ENCODE measurements at regions not wholly inside any gene's neighbourhood (a gene's known extent, or its start where the extent isn't known, plus 50 kb on each side); places are given as distances from the start of the nearest gene placed in this dataset.

DNA sequence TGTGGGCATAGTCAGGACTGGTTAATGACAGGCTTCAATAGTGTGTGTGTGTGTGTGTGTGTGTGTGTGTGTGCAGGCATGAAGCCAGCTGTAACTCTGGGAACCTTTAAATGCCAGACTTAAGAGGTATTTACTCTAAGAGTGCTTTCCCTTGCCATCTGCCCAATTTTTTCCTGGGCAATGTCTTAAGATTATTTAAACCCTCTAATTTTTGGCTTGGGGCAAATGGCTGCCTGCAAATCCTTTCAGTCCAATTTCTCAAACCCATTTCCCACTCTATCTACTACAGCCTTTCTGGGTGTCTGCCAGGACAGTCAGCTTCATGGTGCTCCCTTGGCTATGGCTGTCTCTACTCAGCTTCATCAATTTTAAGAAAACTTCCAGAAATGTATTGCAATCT lies 62.6 kb upstream of the C1GALT1 start:
- TF ChIP-seq POLR2A (IDR thresholded peaks at IDR 0.05) = no peak
- TF ChIP-seq, protein P1, sequence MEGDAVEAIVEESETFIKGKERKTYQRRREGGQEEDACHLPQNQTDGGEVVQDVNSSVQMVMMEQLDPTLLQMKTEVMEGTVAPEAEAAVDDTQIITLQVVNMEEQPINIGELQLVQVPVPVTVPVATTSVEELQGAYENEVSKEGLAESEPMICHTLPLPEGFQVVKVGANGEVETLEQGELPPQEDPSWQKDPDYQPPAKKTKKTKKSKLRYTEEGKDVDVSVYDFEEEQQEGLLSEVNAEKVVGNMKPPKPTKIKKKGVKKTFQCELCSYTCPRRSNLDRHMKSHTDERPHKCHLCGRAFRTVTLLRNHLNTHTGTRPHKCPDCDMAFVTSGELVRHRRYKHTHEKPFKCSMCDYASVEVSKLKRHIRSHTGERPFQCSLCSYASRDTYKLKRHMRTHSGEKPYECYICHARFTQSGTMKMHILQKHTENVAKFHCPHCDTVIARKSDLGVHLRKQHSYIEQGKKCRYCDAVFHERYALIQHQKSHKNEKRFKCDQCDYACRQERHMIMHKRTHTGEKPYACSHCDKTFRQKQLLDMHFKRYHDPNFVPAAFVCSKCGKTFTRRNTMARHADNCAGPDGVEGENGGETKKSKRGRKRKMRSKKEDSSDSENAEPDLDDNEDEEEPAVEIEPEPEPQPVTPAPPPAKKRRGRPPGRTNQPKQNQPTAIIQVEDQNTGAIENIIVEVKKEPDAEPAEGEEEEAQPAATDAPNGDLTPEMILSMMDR (IDR thresholded peaks at IDR 0.05) = no peak
- H3K36me3 ChIP-seq (replicated peaks in 1 of 2) = no peaks in the 10 kb centered on the region

DNA sequence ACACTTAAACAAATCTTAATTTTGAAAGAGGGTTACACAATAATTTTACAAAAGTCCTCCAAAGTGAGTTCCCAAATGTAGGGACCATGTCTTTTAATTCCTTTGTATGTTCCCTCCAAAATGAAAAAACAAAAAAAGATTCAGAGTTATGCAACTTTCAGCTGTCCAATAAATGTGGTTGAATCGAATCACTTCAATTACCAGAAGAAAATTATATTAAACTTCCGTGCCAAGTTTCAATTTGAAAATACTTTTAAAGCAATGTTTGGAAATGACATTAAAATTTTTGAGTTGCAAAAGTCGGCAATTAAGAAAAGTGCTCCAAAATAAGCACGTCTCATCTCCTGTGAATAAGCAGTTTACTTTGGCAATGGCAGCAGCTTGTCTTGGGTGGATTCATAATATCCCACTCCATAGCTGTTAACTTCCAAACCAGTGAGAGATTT lies 60.3 kb upstream of the C1GALT1 start:
- Histone ChIP-seq H3K27me3 (no peaks in the 10 kb centered on the region), H3K4me1 (replicated peaks in 1 of 2) (no peaks in the 10 kb centered on the region), H3K4me3 (no peak overlapping the region), H3K9me3 (replicated peaks in 1 of 3) (no peaks in the 10 kb centered on the region), H3K36me3 (replicated peaks in 1 of 2) (no peaks in the 10 kb centered on the region), H3K27ac (no peak overlapping the region)
- intact Hi-C loops (cut with DNase I) = no loop called here
- DNase-seq = no peak
- TF ChIP-seq, protein P1 (IDR thresholded peaks at IDR 0.05) = no peak
- no peak for TF ChIP-seq POLR2A (IDR thresholded peaks at IDR 0.05)
- WGBS, 4 donors = 58 to 70% (median 62%) methylated on average over 4 of the region's 4 CpGs

More for the DNA sequence above, 62.6 kb upstream of the C1GALT1 start:
- no peaks in the 10 kb centered on the region for H3K27me3 ChIP-seq
- H3K27ac ChIP-seq = no peak overlapping the region
- H3K4me3 ChIP-seq = no peak overlapping the region
- intact Hi-C loops (cut with DNase I) = no loop called here
- H3K4me1 ChIP-seq (replicated peaks in 1 of 2) = no peaks in the 10 kb centered on the region
- no peak for DNase-seq
- no peaks in the 10 kb centered on the region for H3K9me3 ChIP-seq (replicated peaks in 1 of 3)

DNA sequence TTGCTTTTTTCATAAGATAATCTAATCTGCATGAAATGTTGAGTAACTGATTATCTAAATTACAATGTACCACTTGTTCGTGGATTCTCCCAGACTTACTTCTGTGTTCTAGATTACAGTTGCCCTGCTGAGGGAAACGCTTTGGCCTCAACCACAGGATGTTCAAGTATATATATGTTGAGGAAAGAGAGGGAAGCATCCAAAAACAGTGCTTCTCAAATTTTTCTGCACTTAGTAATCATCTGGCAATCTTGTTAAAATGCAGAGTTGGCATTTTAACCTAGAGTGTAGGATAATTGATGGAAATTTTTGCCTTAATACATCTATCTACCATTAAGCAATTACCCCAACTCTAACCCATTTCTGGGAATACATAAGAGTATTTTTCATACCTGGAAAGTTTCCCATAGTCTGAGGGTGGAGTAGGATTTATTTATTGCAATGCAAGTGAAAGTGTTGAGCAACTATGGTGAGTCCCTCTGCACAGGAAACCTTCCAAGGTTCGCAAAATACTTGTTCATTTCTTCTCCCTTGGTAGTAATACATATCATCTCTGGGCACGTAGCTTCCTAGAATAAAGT lies 59.6 kb upstream of the C1GALT1 start:
- Histone ChIP-seq H3K4me1 (replicated peaks in 1 of 2) (no peaks in the 10 kb centered on the region), H3K27ac (peak overlapping the region in 1 of 5 donors; percentile 10), H3K36me3 (replicated peaks in 1 of 2) (no peaks in the 10 kb centered on the region), H3K9me3 (replicated peaks in 1 of 3) (no peaks in the 10 kb centered on the region), H3K27me3 (no peaks in the 10 kb centered on the region), H3K4me3 (no peak overlapping the region)
- WGBS, 4 donors = 52 to 57% (median 55%) methylated on average over 4 of the region's 4 CpGs
- intact Hi-C loops (cut with DNase I) = no loop called here
- DNase-seq = no peak
- no peak for TF ChIP-seq POLR2A (IDR thresholded peaks at IDR 0.05)
- TF ChIP-seq, protein P1 (IDR thresholded peaks at IDR 0.05) = no peak

DNA sequence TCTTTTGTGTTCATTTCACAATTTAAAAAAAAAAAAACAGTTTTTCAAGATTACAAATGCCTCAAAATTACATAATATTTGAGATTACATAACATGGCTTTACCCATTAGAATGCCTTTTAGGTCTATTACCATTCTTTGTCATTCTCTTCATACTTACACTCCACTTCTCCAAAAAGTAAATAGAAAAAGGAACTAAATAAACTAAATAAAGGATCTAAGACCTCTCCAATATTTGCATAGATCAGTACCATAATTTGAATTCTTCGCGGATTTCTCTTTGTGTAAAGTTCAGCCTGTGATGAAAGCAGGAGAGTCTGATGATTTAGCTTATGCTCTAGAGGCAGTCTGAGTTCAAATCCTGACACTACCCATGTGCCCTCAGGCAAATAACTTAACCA lies 56.4 kb upstream of the C1GALT1 start:
- TF ChIP-seq, protein P1 (IDR thresholded peaks at IDR 0.05) = no peak
- no peak for TF ChIP-seq POLR2A (IDR thresholded peaks at IDR 0.05)
- H3K27ac ChIP-seq = no peak overlapping the region
- DNase-seq = no peak
- 80 to 88% (median 83%) methylated on average over 2 of the region's 2 CpGs for WGBS, 4 donors
- H3K9me3 ChIP-seq (replicated peaks in 1 of 3) = no peaks in the 10 kb centered on the region
- H3K36me3 ChIP-seq (replicated peaks in 1 of 2) = no peaks in the 10 kb centered on the region
- intact Hi-C loops (cut with DNase I) = no loop called here
- no peak overlapping the region for H3K4me3 ChIP-seq
- H3K27me3 ChIP-seq = no peaks in the 10 kb centered on the region
- H3K4me1 ChIP-seq (replicated peaks in 1 of 2) = no peaks in the 10 kb centered on the region

Data from adrenal gland (tissue), 9 donors.